Astrocyte (in vitro differentiated cells and primary cell): ENCODE measurements at regions not wholly inside any gene's neighbourhood (a gene's known extent, or its start where the extent isn't known, plus 50 kb on each side); places are given as distances from the start of the nearest gene placed in this dataset.

Experiments used
- CTCF ChIP-seq: IDR thresholded peaks from 2 replicates; pipeline ENCODE4 v1.5.1; 2011; ENCODE audit warnings: low read depth, mild to moderate bottlenecking, inconsistent platforms, low read length, moderate library complexity; ENCODE audit not compliant: insufficient read depth
- EZH2 ChIP-seq: IDR thresholded peaks from 2 replicates; pipeline ENCODE4 v1.6.1; 2012; ENCODE audit warnings: mild to moderate bottlenecking, low read length, inconsistent platforms; ENCODE audit not compliant: insufficient read depth

GRCh38 chrX:26927419-26927818 lies 535.7 kb downstream of the PPP4R3C start:
- TF ChIP-seq CTCF (no peak), EZH2 (no peak)
